ENCODE measurements at regions not wholly inside any gene's neighbourhood (a gene's known extent, or its start where the extent isn't known, plus 50 kb on each side); places are given as distances from the start of the nearest gene placed in this dataset.

DNA sequence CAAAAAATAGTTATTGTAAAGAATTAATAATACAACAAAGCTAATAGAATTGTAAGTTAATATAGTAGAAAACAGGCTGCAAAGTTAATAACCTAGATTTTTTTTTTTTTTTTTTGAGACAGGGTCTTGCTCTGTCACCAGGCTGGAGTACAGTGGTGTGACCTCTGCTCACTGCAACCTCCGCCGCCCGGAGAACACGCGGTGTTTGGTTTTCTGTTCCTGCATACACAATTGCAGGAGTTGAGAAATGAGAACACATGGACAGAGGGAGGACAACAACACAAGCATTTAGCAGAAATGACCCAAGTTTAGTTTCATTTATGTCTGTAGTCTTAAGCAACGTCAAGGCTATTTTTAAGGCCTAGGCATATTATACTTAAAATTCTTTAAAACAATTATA is 145.9 kb upstream of the PCDH10 start:
- Histone ChIP-seq H3K27me3 (ENCODE audit: insufficient read depth, low read length) (no peaks in the 10 kb centered on the region), H3K4me3 (ENCODE audit: low read length) (no peak overlapping the region), H3K4me1 (ENCODE audit: insufficient read depth, low read length) (no peaks in the 10 kb centered on the region), H3K9me3 (ENCODE audit: low read depth, low read length) (no peaks in the 10 kb centered on the region)

DNA sequence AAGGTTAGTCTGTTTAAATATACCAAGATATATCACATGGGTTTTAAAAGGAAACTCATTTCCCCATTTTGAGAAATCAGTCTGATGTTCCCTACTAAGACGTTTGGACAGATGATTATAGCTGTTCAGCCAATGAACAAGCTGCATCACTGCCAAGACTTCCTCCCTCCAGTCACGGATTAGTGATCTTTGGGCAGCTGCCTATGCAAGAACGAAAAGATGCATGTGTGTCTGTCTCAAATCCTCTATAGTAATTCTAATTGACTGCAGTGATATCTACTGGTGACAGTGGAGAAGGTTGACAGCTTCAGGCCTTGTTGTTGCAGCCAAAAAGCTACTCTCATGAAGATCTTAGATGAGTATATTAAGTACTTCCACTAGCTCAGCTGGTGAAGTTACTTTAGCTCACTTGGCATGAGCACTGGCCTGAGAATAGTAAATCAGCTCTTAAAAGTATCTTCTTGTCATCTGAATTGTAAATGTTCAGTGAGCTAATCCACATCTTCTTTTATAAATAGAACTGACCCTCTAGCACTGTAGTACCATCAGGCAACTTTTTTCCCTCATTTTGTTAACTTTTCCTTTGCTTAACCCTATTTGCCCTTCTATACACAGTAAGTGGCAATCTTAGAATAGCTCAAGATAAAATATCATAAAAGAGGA is 134.5 kb upstream of the PCDH10 start:
- no peaks in the 10 kb centered on the region for H3K27me3 ChIP-seq (ENCODE audit: insufficient read depth, low read length)

DNA sequence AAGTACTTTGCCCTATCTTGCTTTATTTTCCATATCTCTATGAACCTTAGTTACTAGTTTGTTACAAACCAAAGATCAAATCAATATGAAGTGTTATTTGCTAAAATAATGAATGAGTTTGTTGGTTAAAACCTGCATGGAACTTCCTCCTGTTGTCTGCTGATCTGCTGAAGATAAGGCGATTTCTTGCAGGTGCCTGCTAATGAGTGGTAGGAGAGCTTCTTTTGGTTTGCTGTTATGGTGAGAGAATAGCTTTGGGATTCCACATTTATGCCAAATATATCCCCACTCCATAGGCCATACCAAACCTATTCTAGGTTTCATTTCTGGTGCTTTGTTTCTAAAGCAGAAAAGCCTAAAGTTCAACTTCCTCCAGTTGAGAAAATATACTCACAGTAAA is 103.8 kb upstream of the PCDH10 start:
- Histone ChIP-seq H3K27me3 (ENCODE audit: insufficient read depth, low read length) (no peaks in the 10 kb centered on the region), H3K4me1 (ENCODE audit: insufficient read depth, low read length) (no peaks in the 10 kb centered on the region), H3K9me3 (ENCODE audit: low read depth, low read length) (no peaks in the 10 kb centered on the region), H3K4me3 (ENCODE audit: low read length) (no peak overlapping the region)

More for the DNA sequence above, 134.5 kb upstream of the PCDH10 start:
- no peaks in the 10 kb centered on the region for H3K4me1 ChIP-seq (ENCODE audit: insufficient read depth, low read length)
- no peak overlapping the region for H3K4me3 ChIP-seq (ENCODE audit: low read length)
- no peaks in the 10 kb centered on the region for H3K9me3 ChIP-seq (ENCODE audit: low read depth, low read length)

DNA sequence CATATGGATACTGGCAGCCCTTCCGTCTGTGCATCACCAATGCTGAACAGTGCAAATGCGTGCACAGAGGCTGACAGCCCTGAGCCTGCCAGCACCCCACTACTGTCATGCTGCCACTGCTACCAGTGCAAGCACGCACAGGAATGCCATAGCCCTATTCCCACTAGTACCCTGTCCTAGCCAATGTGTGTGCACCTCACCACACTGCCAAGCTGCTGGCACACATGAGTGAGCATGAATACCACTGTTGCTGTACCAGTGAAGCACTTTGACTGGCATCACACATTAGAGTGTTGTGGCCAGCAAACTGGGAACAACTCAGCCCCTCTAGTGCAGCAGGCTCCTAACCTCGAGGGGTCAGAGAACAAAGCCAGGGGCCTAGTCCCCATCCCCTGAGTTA is 102.9 kb upstream of the PCDH10 start:
- Histone ChIP-seq H3K4me1 (ENCODE audit: insufficient read depth, low read length) (no peaks in the 10 kb centered on the region), H3K27me3 (ENCODE audit: insufficient read depth, low read length) (no peaks in the 10 kb centered on the region)

DNA sequence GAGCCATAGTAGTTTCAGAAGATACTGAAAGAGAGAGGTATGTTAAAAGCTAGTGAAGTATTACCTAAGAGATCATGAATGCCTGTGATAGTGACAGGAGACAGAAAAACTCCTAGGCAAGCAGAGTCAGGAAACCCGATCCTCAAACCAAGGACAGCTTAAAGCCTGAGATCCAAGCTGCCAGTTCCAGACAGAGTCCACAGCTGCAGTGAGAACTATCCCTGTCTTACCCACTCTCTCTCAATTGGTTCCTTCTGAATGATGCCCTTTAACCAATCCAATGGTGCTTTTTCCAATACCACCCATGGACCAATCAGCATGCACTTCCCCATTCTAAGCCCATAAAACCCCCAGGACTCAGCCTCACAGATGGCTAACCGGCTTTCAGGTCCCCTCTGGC is 90.4 kb upstream of the PCDH10 start:
- no peak overlapping the region for H3K4me3 ChIP-seq (ENCODE audit: low read length)
- H3K27me3 ChIP-seq (ENCODE audit: insufficient read depth, low read length) = no peaks in the 10 kb centered on the region
- no peaks in the 10 kb centered on the region for H3K9me3 ChIP-seq (ENCODE audit: low read depth, low read length)
- no peaks in the 10 kb centered on the region for H3K4me1 ChIP-seq (ENCODE audit: insufficient read depth, low read length)

More for the DNA sequence above, 102.9 kb upstream of the PCDH10 start:
- no peaks in the 10 kb centered on the region for H3K9me3 ChIP-seq (ENCODE audit: low read depth, low read length)
- H3K4me3 ChIP-seq (ENCODE audit: low read length) = no peak overlapping the region

DNA sequence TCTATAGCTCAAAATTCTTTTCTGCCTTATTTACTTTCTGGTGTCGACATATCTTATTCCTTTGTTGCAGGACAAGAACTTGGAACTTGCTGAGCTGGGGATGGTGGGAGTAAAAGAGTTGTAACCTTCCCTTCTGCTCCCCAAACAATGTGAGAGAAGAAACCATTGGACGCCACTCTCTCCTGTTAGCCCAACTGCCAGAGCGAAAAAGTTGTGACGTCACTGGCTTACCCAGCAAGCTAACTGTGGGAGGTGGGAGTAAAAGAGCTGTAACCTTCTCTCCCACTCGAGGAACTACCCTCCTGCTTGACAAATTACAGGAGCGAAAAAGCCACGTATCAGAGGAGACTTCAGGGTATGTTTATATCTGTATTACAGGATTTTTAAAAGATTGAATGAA is 90.0 kb upstream of the PCDH10 start:
- Histone ChIP-seq H3K4me3 (ENCODE audit: low read length) (no peak overlapping the region), H3K9me3 (ENCODE audit: low read depth, low read length) (no peaks in the 10 kb centered on the region), H3K27me3 (ENCODE audit: insufficient read depth, low read length) (no peaks in the 10 kb centered on the region), H3K4me1 (ENCODE audit: insufficient read depth, low read length) (no peaks in the 10 kb centered on the region)

DNA sequence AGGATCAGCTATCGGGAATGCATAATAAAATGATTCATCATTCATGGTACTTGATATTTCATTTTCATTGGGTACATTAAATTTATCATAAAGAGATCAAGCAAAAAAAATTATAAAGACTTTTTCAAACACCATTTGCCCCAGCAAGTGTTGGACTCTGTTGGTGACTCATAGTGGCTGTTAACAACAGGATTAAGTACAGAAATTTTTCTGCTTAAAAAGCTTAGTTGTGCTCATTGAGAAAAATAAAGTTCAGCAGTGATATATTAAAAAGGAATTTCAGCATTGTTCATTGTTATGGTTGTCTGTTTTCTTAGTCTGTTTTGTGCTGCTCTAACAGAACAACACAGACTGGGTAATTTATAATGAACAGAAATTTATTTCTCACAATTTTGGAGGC is 86.2 kb upstream of the PCDH10 start:
- no peaks in the 10 kb centered on the region for H3K4me1 ChIP-seq (ENCODE audit: insufficient read depth, low read length)
- peaks cover 9% of the 10 kb centered on the region for H3K9me3 ChIP-seq (ENCODE audit: low read depth, low read length)
- no peaks in the 10 kb centered on the region for H3K27me3 ChIP-seq (ENCODE audit: insufficient read depth, low read length)
- no peak overlapping the region for H3K4me3 ChIP-seq (ENCODE audit: low read length)

DNA sequence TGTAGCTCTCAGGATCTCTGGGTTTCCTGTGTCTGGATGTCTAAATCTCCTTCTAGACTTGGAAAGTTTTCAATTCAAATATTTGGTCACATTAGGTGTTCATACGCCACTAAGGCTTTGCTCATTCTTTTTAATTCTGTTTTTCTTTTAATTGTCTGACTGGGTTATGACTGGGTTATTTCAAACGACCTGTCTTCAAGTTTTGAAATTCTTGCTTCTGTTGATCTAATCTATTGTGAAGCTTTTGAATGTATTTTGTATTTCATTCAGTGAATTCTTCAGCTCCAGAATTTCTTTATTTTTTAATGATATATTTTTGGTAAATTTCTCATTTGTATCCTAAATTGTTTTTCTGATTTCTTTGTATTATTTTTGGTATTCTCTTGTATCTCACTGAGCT is 81.0 kb upstream of the PCDH10 start:
- Histone ChIP-seq H3K4me3 (ENCODE audit: low read length) (no peak overlapping the region), H3K27me3 (ENCODE audit: insufficient read depth, low read length) (no peaks in the 10 kb centered on the region), H3K4me1 (ENCODE audit: insufficient read depth, low read length) (no peaks in the 10 kb centered on the region), H3K9me3 (ENCODE audit: low read depth, low read length) (peaks cover 17% of the 10 kb centered on the region)

DNA sequence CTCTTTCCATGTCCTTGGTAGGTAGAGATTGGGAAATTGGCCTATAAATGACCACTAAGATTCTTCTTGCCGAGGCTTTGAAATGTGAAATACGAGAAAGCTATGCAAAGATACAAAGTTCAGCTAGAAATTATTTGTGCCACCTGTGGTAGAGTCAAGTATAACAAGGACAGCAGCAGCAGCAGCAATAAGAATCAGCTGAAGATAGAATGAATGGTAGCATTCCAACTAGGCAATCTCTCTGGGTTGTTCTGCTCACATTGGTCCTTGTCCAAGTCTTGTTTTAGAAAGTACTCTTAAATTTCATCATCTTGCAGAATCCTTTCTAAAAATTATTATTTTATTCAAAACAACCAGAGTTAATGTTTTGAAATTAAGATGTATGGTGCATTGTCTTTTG is 67.8 kb upstream of the PCDH10 start:
- H3K4me3 ChIP-seq (ENCODE audit: low read length) = no peak overlapping the region
- H3K9me3 ChIP-seq (ENCODE audit: low read depth, low read length) = no peaks in the 10 kb centered on the region
- H3K4me1 ChIP-seq (ENCODE audit: insufficient read depth, low read length) = no peaks in the 10 kb centered on the region
- H3K27me3 ChIP-seq (ENCODE audit: insufficient read depth, low read length) = no peaks in the 10 kb centered on the region

DNA sequence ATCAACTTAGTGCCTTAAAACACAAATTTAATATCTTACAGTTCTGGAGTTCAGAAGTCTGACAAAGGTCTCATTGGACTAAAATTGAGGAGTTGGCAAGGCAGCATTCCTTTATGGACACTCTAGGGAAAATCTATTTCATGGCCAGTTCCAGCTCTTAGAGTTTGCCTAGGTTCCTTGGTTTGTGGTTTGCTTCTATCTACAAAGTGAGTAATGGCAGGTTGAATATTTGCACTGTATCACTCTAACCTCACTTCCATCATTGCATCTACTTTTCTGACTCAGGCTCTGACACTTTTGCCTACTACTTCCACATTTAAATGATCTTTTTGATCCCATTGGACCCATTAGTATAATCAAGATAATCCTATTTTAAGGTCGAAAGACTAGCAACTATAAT is 64.7 kb upstream of the PCDH10 start:
- no peaks in the 10 kb centered on the region for H3K27me3 ChIP-seq (ENCODE audit: insufficient read depth, low read length)
- H3K4me1 ChIP-seq (ENCODE audit: insufficient read depth, low read length) = no peaks in the 10 kb centered on the region
- no peak overlapping the region for H3K4me3 ChIP-seq (ENCODE audit: low read length)
- peaks cover 4% of the 10 kb centered on the region for H3K9me3 ChIP-seq (ENCODE audit: low read depth, low read length)

DNA sequence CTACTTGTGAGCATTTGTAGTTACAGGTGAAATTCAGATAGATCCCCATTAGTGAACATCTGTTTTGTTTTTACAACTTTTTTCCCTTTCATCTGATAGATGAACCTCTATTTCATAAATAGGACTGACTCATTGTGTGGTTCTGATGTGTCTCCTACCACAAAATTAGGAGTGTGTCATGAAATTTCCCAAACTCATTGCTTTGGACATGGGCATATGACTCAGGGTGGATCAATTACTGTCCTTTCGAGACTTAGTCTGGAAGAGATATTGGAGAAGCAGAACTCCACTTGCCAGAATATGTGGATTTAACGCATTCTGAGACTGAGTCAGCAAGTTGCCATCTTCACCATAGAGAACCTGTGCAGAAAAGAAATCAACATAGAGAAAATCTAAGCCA is 53.5 kb upstream of the PCDH10 start:
- H3K9me3 ChIP-seq (ENCODE audit: low read depth, low read length) = peaks cover 9% of the 10 kb centered on the region
- H3K4me3 ChIP-seq (ENCODE audit: low read length) = no peak overlapping the region
- no peaks in the 10 kb centered on the region for H3K27me3 ChIP-seq (ENCODE audit: insufficient read depth, low read length)
- H3K4me1 ChIP-seq (ENCODE audit: insufficient read depth, low read length) = no peaks in the 10 kb centered on the region

DNA sequence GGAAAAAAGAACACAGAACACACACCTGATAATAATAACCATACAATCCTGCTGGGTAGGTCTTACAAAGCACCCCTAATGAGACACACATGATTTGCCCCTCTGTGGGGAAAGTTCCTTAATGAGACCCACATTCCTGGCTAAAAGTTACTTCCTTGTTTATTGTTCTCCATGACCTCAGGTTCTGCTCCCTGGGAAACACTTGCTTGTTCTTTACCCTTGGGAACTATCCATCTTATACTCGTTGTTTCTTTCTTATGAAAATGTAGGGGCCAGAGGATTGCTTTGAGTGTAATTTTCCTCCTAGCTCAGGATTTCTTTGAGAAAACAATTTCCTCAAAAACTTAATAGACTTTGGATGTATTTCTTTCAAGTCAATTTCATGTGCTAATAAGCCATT is 52.1 kb upstream of the PCDH10 start:
- H3K9me3 ChIP-seq (ENCODE audit: low read depth, low read length) = peaks cover 9% of the 10 kb centered on the region
- no peak overlapping the region for H3K4me3 ChIP-seq (ENCODE audit: low read length)
- no peaks in the 10 kb centered on the region for H3K27me3 ChIP-seq (ENCODE audit: insufficient read depth, low read length)
- no peaks in the 10 kb centered on the region for H3K4me1 ChIP-seq (ENCODE audit: insufficient read depth, low read length)
